SK-N-SH treated with all-trans-retinoic acid at 6 μM for 48 hours (cell line): ENCODE measurements at regions not wholly inside any gene's neighbourhood (a gene's known extent, or its start where the extent isn't known, plus 50 kb on each side); places are given as distances from the start of the nearest gene placed in this dataset.

Experiments used
- ATAC-seq: fragments of 200-7000 bp; cut with Tn5 transposase; 3 replicates; pipeline ENCODE4 v1.9.1; 2020; ENCODE audit warnings: mild to moderate bottlenecking, moderate library complexity
- CREB5 ChIP-seq: fragments of 250-450 bp; sonication (Bioruptor Pico); IDR thresholded peaks from 2 replicates; pipeline ENCODE4 v1.5.1; 2020; ENCODE audit warnings: low read depth, mild to moderate bottlenecking, moderate library complexity
- CSRNP3 ChIP-seq: fragments of 250-450 bp; sonication (Bioruptor Pico); IDR thresholded peaks from 2 replicates; pipeline ENCODE4 v1.5.1; 2021; ENCODE audit warnings: mild to moderate bottlenecking, moderate library complexity
- ESRRG ChIP-seq: fragments of 250-450 bp; sonication (Bioruptor Pico); IDR thresholded peaks from 2 replicates; pipeline ENCODE4 v1.6.1; 2021; ENCODE audit warnings: mild to moderate bottlenecking
- GLIS3 ChIP-seq: fragments of 250-450 bp; sonication (Bioruptor Pico); IDR thresholded peaks from 2 replicates; pipeline ENCODE4 v1.5.0; 2020; ENCODE audit warnings: mild to moderate bottlenecking, moderate library complexity
- ISL1 ChIP-seq: fragments of 250-450 bp; sonication (Bioruptor Pico); IDR thresholded peaks from 2 replicates; pipeline ENCODE4 v2.1.2; 2022; ENCODE audit warnings: mild to moderate bottlenecking, moderate library complexity
- PATZ1 ChIP-seq: fragments of 250-450 bp; sonication (Bioruptor Pico); IDR thresholded peaks from 2 replicates; pipeline ENCODE4 v1.8.0; 2020; ENCODE audit warnings: mild to moderate bottlenecking, moderate library complexity, borderline replicate concordance
- POU6F1 ChIP-seq: fragments of 250-450 bp; sonication (Bioruptor Pico); IDR thresholded peaks from 2 replicates; pipeline ENCODE4 v1.8.0; 2021; ENCODE audit warnings: low read depth, mild to moderate bottlenecking, moderate library complexity, borderline replicate concordance
- PPARA ChIP-seq: fragments of 250-450 bp; sonication (Bioruptor Pico); IDR thresholded peaks from 2 replicates; pipeline ENCODE4 v1.5.0; 2020; ENCODE audit warnings: mild to moderate bottlenecking, borderline replicate concordance
- RARB ChIP-seq: fragments of 250-450 bp; sonication (Bioruptor Pico); IDR thresholded peaks from 2 replicates; pipeline ENCODE4 v1.8.0; 2021; ENCODE audit warnings: mild to moderate bottlenecking, moderate library complexity
- SNAI2 ChIP-seq: fragments of 250-450 bp; sonication (Bioruptor Pico); IDR thresholded peaks from 2 replicates; pipeline ENCODE4 v1.5.0; 2020; ENCODE audit warnings: mild to moderate bottlenecking, moderate library complexity
- TCF4 ChIP-seq: fragments of 250-450 bp; sonication (Bioruptor Pico); IDR thresholded peaks from 2 replicates; pipeline ENCODE4 v1.8.0; 2021; ENCODE audit warnings: mild to moderate bottlenecking, moderate library complexity, borderline replicate concordance
- TOX ChIP-seq: fragments of 250-450 bp; sonication (Bioruptor Pico); IDR thresholded peaks from 2 replicates; pipeline ENCODE4 v1.8.0; 2021; ENCODE audit warnings: mild to moderate bottlenecking, moderate library complexity, borderline replicate concordance
- TSHZ2 ChIP-seq: fragments of 250-450 bp; sonication (Bioruptor Pico); IDR thresholded peaks from 2 replicates; pipeline ENCODE4 v1.5.0; 2020; ENCODE audit warnings: mild to moderate bottlenecking, moderate library complexity
- ZC3H10 ChIP-seq: fragments of 250-450 bp; sonication (Bioruptor Pico); IDR thresholded peaks from 2 replicates; pipeline ENCODE4 v1.5.1; 2021; ENCODE audit warnings: mild to moderate bottlenecking, moderate library complexity
- ZFP3 ChIP-seq: fragments of 250-450 bp; sonication (Bioruptor Pico); IDR thresholded peaks from 2 replicates; pipeline ENCODE4 v1.5.0; 2020; ENCODE audit warnings: mild to moderate bottlenecking, moderate library complexity
- ZFP30 ChIP-seq: fragments of 450-650 bp; formaldehyde crosslinking; IDR thresholded peaks from 2 replicates; pipeline ENCODE4 v1.5.0; 2022; ENCODE audit warnings: mild to moderate bottlenecking, moderate library complexity
- ZNF565 ChIP-seq: fragments of 450-650 bp; formaldehyde crosslinking; conservative IDR thresholded peaks from 2 replicates; pipeline ENCODE4 v1.5.0; 2020; ENCODE audit warnings: low read depth, mild to moderate bottlenecking, moderate library complexity
- ZNF70 ChIP-seq: fragments of 450-650 bp; formaldehyde crosslinking; IDR thresholded peaks from 2 replicates; pipeline ENCODE4 v1.5.0; 2020; ENCODE audit warnings: mild to moderate bottlenecking, moderate library complexity
- ZNF8 ChIP-seq: fragments of 450-650 bp; formaldehyde crosslinking; IDR thresholded peaks from 2 replicates; pipeline ENCODE4 v1.5.0; 2020; ENCODE audit warnings: mild to moderate bottlenecking, moderate library complexity

- ATAC-seq = no peak
- TF ChIP-seq TCF4 (CRISPR knock-in tag) (no peak), ESRRG (CRISPR knock-in tag) (no peak), TOX (CRISPR knock-in tag) (no peak), ISL1 (CRISPR knock-in tag) (no peak), CSRNP3 (no peak), ZC3H10 (CRISPR knock-in tag) (no peak), ZNF8 (CRISPR knock-in tag) (no peak), PATZ1 (no peak), TSHZ2 (no peak), ZFP3 (CRISPR knock-in tag) (no peak), SNAI2 (CRISPR knock-in tag) (no peak), ZNF70 (CRISPR knock-in tag) (no peak), CREB5 (CRISPR knock-in tag) (no peak)
Observed at GRCh38 chr2:16870491-16871076, 204.9 kb upstream of the CYRIA start.

GRCh38 chr2:16869711-16870110 is 204.1 kb upstream of the CYRIA start:
- no peak for ATAC-seq
- TF ChIP-seq ZFP30 = no peak
- TF ChIP-seq ISL1 (CRISPR knock-in tag) = no peak

- no peak for ATAC-seq
- TF ChIP-seq POU6F1 (CRISPR knock-in tag) = no peak
Observed at GRCh38 chr2:16862471-16862870, 196.8 kb upstream of the CYRIA start.

GRCh38 chr2:16861530-16861929 is 195.9 kb upstream of the CYRIA start:
- TF ChIP-seq ZNF565 (CRISPR knock-in tag) (no peak), CREB5 (CRISPR knock-in tag) (no peak), ZNF70 (CRISPR knock-in tag) (no peak), RARB (no peak), GLIS3 (CRISPR knock-in tag) (no peak), ESRRG (CRISPR knock-in tag) (no peak), ZC3H10 (CRISPR knock-in tag) (no peak), TOX (CRISPR knock-in tag) (no peak), PPARA (CRISPR knock-in tag) (no peak), SNAI2 (CRISPR knock-in tag) (no peak), ZNF8 (CRISPR knock-in tag) (no peak)
- ATAC-seq = no peak
